HL-60 (cell line): ENCODE measurements at regions not wholly inside any gene's neighbourhood (a gene's known extent, or its start where the extent isn't known, plus 50 kb on each side); places are given as distances from the start of the nearest gene placed in this dataset.

Source experiments
- DNase-seq, 2 experiments: peaks; one replicate each; pipeline ENCODE4 v3.0.0-alpha.2; 2010 to 2020; ENCODE audit warnings: low read depth in 1 of 2, low spot score in 1 of 2
- H3K27ac ChIP-seq: fragments of 250-450 bp; sonication (Bioruptor Pico); replicated peaks from 2 replicates; pipeline ENCODE4 v1.5.1; 2020; ENCODE audit warnings: mild to moderate bottlenecking, moderate library complexity
- H3K27me3 ChIP-seq: fragments of 250-450 bp; sonication (Bioruptor Pico); 2 replicates; pipeline ENCODE4 v1.5.1; 2021; ENCODE audit warnings: mild to moderate bottlenecking, moderate library complexity; ENCODE audit not compliant: insufficient read depth, poor library complexity, severe bottlenecking
- H3K4me3 ChIP-seq: replicated peaks from 2 replicates; pipeline ENCODE4 v1.5.1; 2011; ENCODE audit warnings: mild to moderate bottlenecking, control low read depth, low read length; ENCODE audit not compliant: insufficient read depth
- CTCF ChIP-seq: IDR thresholded peaks from one replicate; pipeline ENCODE4 v1.5.1; 2011; ENCODE audit warnings: low read length, control low read depth, inconsistent platforms; ENCODE audit not compliant: insufficient read depth
- GABPA ChIP-seq: IDR thresholded peaks from 2 replicates; pipeline ENCODE4 v1.6.1; 2012; ENCODE audit warnings: low read depth
- POLR2AphosphoS5 ChIP-seq: IDR thresholded peaks from 2 replicates; pipeline ENCODE4 v1.6.1; 2012; ENCODE audit warnings: low read depth
- REST ChIP-seq: IDR thresholded peaks from 2 replicates; pipeline ENCODE4 v1.6.1; 2012; ENCODE audit warnings: low read depth; ENCODE audit not compliant: insufficient replicate concordance
- SPI1 ChIP-seq: IDR thresholded peaks from 2 replicates; pipeline ENCODE4 v1.6.1; 2012; ENCODE audit warnings: low read depth, mild to moderate bottlenecking, borderline replicate concordance

GRCh38 chr4:189098932-189099696, 841.6 kb upstream of the FRG1 start:
- no peak for TF ChIP-seq SPI1
- no peak for TF ChIP-seq POLR2AphosphoS5
- no peak for TF ChIP-seq GABPA
- no peak for DNase-seq
- Histone ChIP-seq H3K27me3 (no peaks in the 10 kb centered on the region), H3K27ac (no peak overlapping the region), H3K4me3 (no peak overlapping the region)

GRCh38 chr4:189113389-189113888, 827.2 kb upstream of the FRG1 start:
- no peak for DNase-seq
- Histone ChIP-seq H3K27me3 (no peaks in the 10 kb centered on the region), H3K27ac (no peak overlapping the region), H3K4me3 (no peak overlapping the region)
- no peak for TF ChIP-seq GABPA
- TF ChIP-seq REST: no peak
- TF ChIP-seq SPI1: no peak
- no peak for TF ChIP-seq POLR2AphosphoS5
- TF ChIP-seq CTCF: no peak

- TF ChIP-seq SPI1 (no peak), GABPA (no peak), CTCF (no peak), POLR2AphosphoS5 (no peak), REST (no peak)
- no peaks in the 10 kb centered on the region for H3K27me3 ChIP-seq
Observed at GRCh38 chr4:189117426-189117825, 823.2 kb upstream of the FRG1 start.

GRCh38 chr4:189121336-189121735, 819.3 kb upstream of the FRG1 start:
- no peaks in the 10 kb centered on the region for H3K27me3 ChIP-seq
- H3K27ac ChIP-seq: no peak overlapping the region
- no peak for DNase-seq
- no peak overlapping the region for H3K4me3 ChIP-seq
- no peak for TF ChIP-seq CTCF
- no peak for TF ChIP-seq POLR2AphosphoS5

More at GRCh38 chr4:189117426-189117825, 823.2 kb upstream of the FRG1 start:
- Histone ChIP-seq H3K27ac (no peak overlapping the region), H3K4me3 (no peak overlapping the region)
- no peak for DNase-seq
